Esophagus squamous epithelium (tissue), 5 donors: ENCODE measurements at regions not wholly inside any gene's neighbourhood (a gene's known extent, or its start where the extent isn't known, plus 50 kb on each side); places are given as distances from the start of the nearest gene placed in this dataset.

Experiments
- DNase-seq: peaks from one replicate; lab custom pipeline; 2025; lab: John Stamatoyannopoulos, UW
- H3K27ac ChIP-seq, 4 donors: fragments of 200-600 bp; sonication (generic); one replicate each; pipeline ENCODE4 v1.5.1; 2016 to 2019; ENCODE audit warnings: mild to moderate bottlenecking in 1 of 4
- H3K27me3 ChIP-seq, 4 donors: fragments of 200-600 bp; sonication (generic); 1 replicate in 3 of 4; 2 replicates in 1 of 4; pipeline versions ENCODE4 v1.5.1 to v1.6.0; 2017 to 2021; ENCODE audit warnings: antibody characterized with exemption in 1 of 4
- H3K36me3 ChIP-seq, 3 donors: fragments of 200-600 bp; sonication (generic); one replicate each; pipeline ENCODE4 v1.5.1; 2016 to 2019
- H3K4me1 ChIP-seq, 3 donors: fragments of 200-600 bp; sonication (generic); one replicate each; pipeline ENCODE4 v1.5.1; 2017 to 2019
- H3K4me3 ChIP-seq, 4 donors: fragments of 200-600 bp; sonication (generic); 1 replicate in 3 of 4; 2 replicates in 1 of 4; pipeline ENCODE4 v1.5.1; 2016 to 2019; ENCODE audit warnings: mild to moderate bottlenecking in 2 of 4, moderate library complexity in 1 of 4
- H3K9me3 ChIP-seq, 3 donors: fragments of 200-600 bp; sonication (generic); one replicate each; pipeline ENCODE4 v1.5.1; 2016 to 2019
- POLR2A ChIP-seq, 4 donors: fragments of 450-650 bp; IDR thresholded peaks; one replicate each; pipeline ENCODE4 v1.6.1; 2017; ENCODE audit warnings: antibody characterized with exemption in 4 of 4, mild to moderate bottlenecking in 4 of 4, moderate library complexity in 3 of 4
- WGBS, 2 donors: methylation state at CpG; one replicate each; pipeline ENCODE4 v1.1.5; 2018; 5-methylcytosine and 5-hydroxymethylcytosine counted together
- intact Hi-C: fragments of 100-400 bp; cut with DNase I; formaldehyde crosslinking; loops from one replicate; pipeline ENCODE4 v1.15.0; 2022
- TF ChIP-seq, protein P1 (sequence below), 6 experiments: fragments of 450-650 bp in 4 of 6; fragments of 200-600 bp in 2 of 6; sonication (generic) in 2 of 6; IDR thresholded peaks; one replicate each; pipeline ENCODE4 v1.5.1; 2016 to 2019; ENCODE audit warnings: antibody characterized with exemption in 6 of 6, mild to moderate bottlenecking in 4 of 6, moderate library complexity in 4 of 6
- donor health status: DM: yes; HTN: yes; CAD: no.

DNA sequence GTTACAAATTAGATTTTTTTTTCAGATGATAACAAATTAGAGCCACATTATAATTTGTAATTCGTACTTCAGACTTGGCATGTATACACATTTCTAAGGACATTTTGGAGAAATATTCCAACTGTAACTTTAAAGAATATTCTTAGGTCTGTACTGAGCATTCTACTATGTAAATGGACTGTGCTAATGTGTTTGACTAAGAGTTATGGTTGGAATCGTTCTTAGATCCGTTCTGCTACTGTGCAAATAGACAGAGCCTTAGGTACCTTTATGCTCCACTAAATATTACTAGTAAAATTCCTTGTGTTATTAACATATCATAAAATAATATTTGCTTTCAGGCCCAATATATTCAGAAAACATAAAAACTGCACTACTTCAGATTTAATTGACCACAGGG, 1180.0 kb upstream of the TENM3 start:
- no peak for DNase-seq
- H3K27ac ChIP-seq, result no peak overlapping the region
- no peaks in the 10 kb centered on the region for H3K9me3 ChIP-seq
- 38 to 65% methylated on average over 3 of the region's 3 CpGs for WGBS, 2 donors
- H3K27me3 ChIP-seq, result no peaks in the 10 kb centered on the region
- intact Hi-C loops, result no loop called here
- H3K4me1 ChIP-seq, result no peaks in the 10 kb centered on the region
- no peak overlapping the region for H3K4me3 ChIP-seq
- no peak for TF ChIP-seq POLR2A (IDR thresholded peaks at IDR 0.05)
- TF ChIP-seq, protein P1, sequence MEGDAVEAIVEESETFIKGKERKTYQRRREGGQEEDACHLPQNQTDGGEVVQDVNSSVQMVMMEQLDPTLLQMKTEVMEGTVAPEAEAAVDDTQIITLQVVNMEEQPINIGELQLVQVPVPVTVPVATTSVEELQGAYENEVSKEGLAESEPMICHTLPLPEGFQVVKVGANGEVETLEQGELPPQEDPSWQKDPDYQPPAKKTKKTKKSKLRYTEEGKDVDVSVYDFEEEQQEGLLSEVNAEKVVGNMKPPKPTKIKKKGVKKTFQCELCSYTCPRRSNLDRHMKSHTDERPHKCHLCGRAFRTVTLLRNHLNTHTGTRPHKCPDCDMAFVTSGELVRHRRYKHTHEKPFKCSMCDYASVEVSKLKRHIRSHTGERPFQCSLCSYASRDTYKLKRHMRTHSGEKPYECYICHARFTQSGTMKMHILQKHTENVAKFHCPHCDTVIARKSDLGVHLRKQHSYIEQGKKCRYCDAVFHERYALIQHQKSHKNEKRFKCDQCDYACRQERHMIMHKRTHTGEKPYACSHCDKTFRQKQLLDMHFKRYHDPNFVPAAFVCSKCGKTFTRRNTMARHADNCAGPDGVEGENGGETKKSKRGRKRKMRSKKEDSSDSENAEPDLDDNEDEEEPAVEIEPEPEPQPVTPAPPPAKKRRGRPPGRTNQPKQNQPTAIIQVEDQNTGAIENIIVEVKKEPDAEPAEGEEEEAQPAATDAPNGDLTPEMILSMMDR (IDR thresholded peaks at IDR 0.05), result no peak
- no peaks in the 10 kb centered on the region for H3K36me3 ChIP-seq

GRCh38 chr4:181077341-181077740, 1165.9 kb upstream of the TENM3 start:
- Histone ChIP-seq H3K4me1 (no peaks in the 10 kb centered on the region), H3K4me3 (no peak overlapping the region), H3K27me3 (no peaks in the 10 kb centered on the region), H3K36me3 (no peaks in the 10 kb centered on the region), H3K27ac (no peak overlapping the region), H3K9me3 (no peaks in the 10 kb centered on the region)
- no peak for DNase-seq
- intact Hi-C loops, result no loop called here
- TF ChIP-seq, protein P1 (IDR thresholded peaks at IDR 0.05), result no peak
- TF ChIP-seq POLR2A (IDR thresholded peaks at IDR 0.05), result no peak

GRCh38 chr4:181078196-181078595, 1165.0 kb upstream of the TENM3 start:
- H3K36me3 ChIP-seq, result no peaks in the 10 kb centered on the region
- TF ChIP-seq, protein P1 (IDR thresholded peaks at IDR 0.05), result no peak
- no peak for TF ChIP-seq POLR2A (IDR thresholded peaks at IDR 0.05)
- 33 to 47% methylated on average over 1 of the region's 1 CpG for WGBS, 2 donors
- no peak overlapping the region for H3K4me3 ChIP-seq
- no peak overlapping the region for H3K27ac ChIP-seq
- no peaks in the 10 kb centered on the region for H3K9me3 ChIP-seq
- H3K4me1 ChIP-seq, result no peaks in the 10 kb centered on the region
- H3K27me3 ChIP-seq, result no peaks in the 10 kb centered on the region
- DNase-seq, result no peak
- intact Hi-C loops, result no loop called here

DNA sequence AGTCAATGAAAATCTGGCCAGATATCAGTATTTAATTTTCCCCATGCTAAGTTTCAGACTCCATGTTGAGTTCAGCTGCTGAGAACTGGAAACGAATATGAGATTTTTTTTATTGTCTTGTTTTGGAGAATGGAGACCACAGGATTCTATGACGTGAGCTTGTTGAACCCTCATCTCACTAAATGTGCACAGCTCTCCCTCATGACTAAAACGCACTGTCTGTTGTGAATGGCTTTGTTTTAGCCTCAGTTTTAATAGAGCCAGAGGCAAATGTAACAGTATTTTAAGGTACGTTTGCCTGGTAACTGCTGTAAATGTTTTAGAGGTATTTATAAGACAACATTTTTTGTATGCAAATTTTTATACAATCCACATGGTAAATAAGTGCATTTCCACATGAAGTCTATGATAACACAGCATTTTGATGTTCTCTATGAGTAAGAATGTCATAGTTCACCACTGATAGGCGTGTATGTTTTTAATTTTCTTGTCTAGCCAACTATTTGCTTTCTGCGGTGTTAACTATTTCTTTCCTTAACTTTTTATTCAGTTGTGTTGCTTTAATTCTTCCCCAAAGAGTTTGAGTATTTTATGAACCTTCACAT, 1159.3 kb upstream of the TENM3 start:
- Histone ChIP-seq H3K36me3 (no peaks in the 10 kb centered on the region), H3K4me1 (no peaks in the 10 kb centered on the region), H3K9me3 (no peaks in the 10 kb centered on the region), H3K27ac (no peak overlapping the region), H3K4me3 (no peak overlapping the region), H3K27me3 (no peaks in the 10 kb centered on the region)
- 55 to 59% methylated on average over 6 of the region's 6 CpGs for WGBS, 2 donors
- TF ChIP-seq POLR2A (IDR thresholded peaks at IDR 0.05), result no peak
- TF ChIP-seq, protein P1 (IDR thresholded peaks at IDR 0.05), result no peak
- intact Hi-C loops, result no loop called here
- DNase-seq, result no peak

DNA sequence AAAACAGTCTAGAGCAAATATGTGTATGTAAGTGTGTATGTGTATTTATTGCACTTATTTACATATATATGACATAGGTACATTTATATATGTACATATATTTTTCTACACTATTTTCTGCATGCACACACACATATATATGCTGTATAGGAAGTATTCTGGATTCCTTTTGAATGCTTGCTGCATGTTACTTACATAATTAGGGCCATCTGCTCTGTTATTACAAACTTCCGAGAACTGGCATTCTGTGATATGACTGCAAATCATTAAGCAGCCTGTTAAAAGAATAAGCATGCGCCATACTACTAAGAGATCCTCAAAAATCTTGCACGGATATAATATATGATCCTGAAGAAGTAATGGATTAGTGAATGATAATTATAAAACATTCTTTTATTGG, 1157.6 kb upstream of the TENM3 start:
- Histone ChIP-seq H3K9me3 (no peaks in the 10 kb centered on the region), H3K4me3 (no peak overlapping the region), H3K36me3 (no peaks in the 10 kb centered on the region), H3K27ac (no peak overlapping the region), H3K27me3 (no peaks in the 10 kb centered on the region), H3K4me1 (no peaks in the 10 kb centered on the region)
- TF ChIP-seq, protein P1 (IDR thresholded peaks at IDR 0.05), result no peak
- no peak for TF ChIP-seq POLR2A (IDR thresholded peaks at IDR 0.05)
- 54 to 58% methylated on average over 3 of the region's 3 CpGs for WGBS, 2 donors
- DNase-seq, result no peak
- intact Hi-C loops, result no loop called here
